Mammary epithelial cell (primary cell): ENCODE measurements at regions not wholly inside any gene's neighbourhood (a gene's known extent, or its start where the extent isn't known, plus 50 kb on each side); places are given as distances from the start of the nearest gene placed in this dataset.

ENCODE experiments used
- CTCF ChIP-seq, 2 donors: IDR thresholded peaks in 1 of 2; conservative IDR thresholded peaks in 1 of 2; 2 replicates each; pipeline ENCODE4 v1.5.1; 2011 to 2012; ENCODE audit warnings: inconsistent platforms in 2 of 2, low read length in 2 of 2, mild to moderate bottlenecking in 2 of 2, control low read depth in 1 of 2, low read depth in 1 of 2; ENCODE audit not compliant: insufficient read depth in 1 of 2; ENCODE audit errors: extremely low read depth in 1 of 2
- EZH2 ChIP-seq: IDR thresholded peaks from 2 replicates; pipeline ENCODE4 v1.6.1; 2012; ENCODE audit warnings: low read length, inconsistent platforms, borderline replicate concordance

- TF ChIP-seq CTCF (conservative IDR thresholded peaks at IDR 0.05 in 1 of 2, IDR thresholded peaks at IDR 0.05 in 1 of 2; ENCODE audit: extremely low read depth in 1 of 2, insufficient read depth in 1 of 2, low read depth in 1 of 2, low read length in 2 of 2): no peak
- TF ChIP-seq EZH2: no peak
These were observed 110.5 kb upstream of the SLITRK1 start for GRCh38 chr13:83992566-83993358.
